ENCODE measurements at regions not wholly inside any gene's neighbourhood (a gene's known extent, or its start where the extent isn't known, plus 50 kb on each side); places are given as distances from the start of the nearest gene placed in this dataset.

GRCh38 chr14:38357557-38357956 is 101.7 kb upstream of the CLEC14A start:
- H3K23me2 ChIP-seq (ENCODE audit: low read depth, low read length) = no peaks in the 10 kb centered on the region
- no peak overlapping the region for H3K4me3 ChIP-seq (ENCODE audit: extremely low read depth in 1 of 4, insufficient read depth in 2 of 4, low read depth in 3 of 4, low read length in 4 of 4)
- no peaks in the 10 kb centered on the region for H3K27me3 ChIP-seq (replicated peaks in 1 of 4; ENCODE audit: control insufficient read depth in 3 of 4, extremely low read depth in 1 of 4, insufficient read depth in 3 of 4, low read length in 3 of 4)
- no peaks in the 10 kb centered on the region for H3K79me1 ChIP-seq (ENCODE audit: low read depth, low read length)
- H3K27ac ChIP-seq (ENCODE audit: low read depth, low read length) = no peak overlapping the region
- no peak overlapping the region for H2BK12ac ChIP-seq (ENCODE audit: low read depth, low read length)
- no peak overlapping the region for H3K14ac ChIP-seq (ENCODE audit: insufficient read length)
- no peaks in the 10 kb centered on the region for H4K20me1 ChIP-seq (replicated peaks in 1 of 2; ENCODE audit: control insufficient read depth in 1 of 2, insufficient read depth in 2 of 2, low read length in 2 of 2)
- FAIRE-seq (no peak), DNase-seq (ENCODE audit: low read depth in 1 of 2, low spot score in 2 of 2) (no peak)
- no peaks in the 10 kb centered on the region for H3K4me1 ChIP-seq (replicated peaks in 1 of 4; ENCODE audit: control insufficient read depth in 3 of 4, insufficient read depth in 4 of 4, low read length in 3 of 4)
- H4K5ac ChIP-seq (ENCODE audit: insufficient read length, low read depth, low read length) = no peak overlapping the region
- no peak overlapping the region for H3K23ac ChIP-seq (ENCODE audit: insufficient read length)
- H2AK5ac ChIP-seq (ENCODE audit: low read depth, low read length) = no peak overlapping the region
- H3K79me2 ChIP-seq (ENCODE audit: control insufficient read depth in 1 of 2, insufficient read depth in 2 of 2, low read length in 2 of 2) = no peaks in the 10 kb centered on the region
- no peaks in the 10 kb centered on the region for H3K36me3 ChIP-seq (ENCODE audit: control insufficient read depth in 2 of 4, insufficient read depth in 4 of 4, low read length in 3 of 4)
- no peak overlapping the region for H2BK5ac ChIP-seq (ENCODE audit: low read depth, low read length)
- H3K9ac ChIP-seq (replicated peaks in 1 of 4; ENCODE audit: extremely low read depth in 1 of 4, low read depth in 3 of 4, low read length in 3 of 4) = no peak overlapping the region
- H3K4me2 ChIP-seq (ENCODE audit: insufficient read depth in 1 of 2, low read depth in 2 of 2, low read length in 2 of 2) = no peak overlapping the region
- 83% methylated on average over 1 of the region's 1 CpG; no CpG with 5 or more reads in 1 of the 2 experiments for WGBS, 2 experiments (ENCODE audit: extremely low coverage in 1 of 2, insufficient coverage in 1 of 2, insufficient read length in 1 of 2, insufficient replicate concordance in 2 of 2, low coverage in 1 of 2, low lambda C conversion rate in 2 of 2, missing lambda C conversion rate in 1 of 2)
- H3K9me3 ChIP-seq (ENCODE audit: insufficient read depth in 2 of 2, low read depth in 1 of 2, low read length in 1 of 2) = peaks cover 0 to 5% of the 10 kb centered on the region in 2 experiments; a peak in 2 of 4 replicates
- no peak overlapping the region for H2BK120ac ChIP-seq (replicated peaks; ENCODE audit: low read depth, low read length)
- H3K56ac ChIP-seq (replicated peaks; ENCODE audit: insufficient read length, low read depth, low read length) = no peak overlapping the region
- H4K8ac ChIP-seq (ENCODE audit: extremely low read depth, insufficient read depth, low read length) = no peak overlapping the region
- H3K18ac ChIP-seq (ENCODE audit: extremely low read depth, low read length) = no peak overlapping the region
- TF ChIP-seq CHD1 (IDR thresholded peaks at IDR 0.05; ENCODE audit: low read depth, low read length) (no peak), KDM4A (IDR thresholded peaks at IDR 0.05; ENCODE audit: low read depth, low read length, severe bottlenecking) (no peak), BCL11A (IDR thresholded peaks at IDR 0.05; ENCODE audit: low read depth in 2 of 2, low read length in 2 of 2) (no peak), EZH2 (IDR thresholded peaks at IDR 0.05; ENCODE audit: low read depth, low read length, severe bottlenecking) (no peak), TCF12 (IDR thresholded peaks at IDR 0.05; ENCODE audit: low read depth, low read length) (no peak), JUND (IDR thresholded peaks at IDR 0.05; ENCODE audit: low read length) (no peak), HDAC2 (IDR thresholded peaks at IDR 0.05; ENCODE audit: borderline replicate concordance in 1 of 2, low read depth in 2 of 2, low read length in 2 of 2) (no peak), GTF2F1 (IDR thresholded peaks at IDR 0.05; ENCODE audit: borderline replicate concordance, low read depth, low read length) (no peak), CEBPB (IDR thresholded peaks at IDR 0.05; ENCODE audit: low read depth, low read length) (no peak), POU5F1 (IDR thresholded peaks at IDR 0.05; ENCODE audit: low read depth, low read length) (no peak), MAFK (IDR thresholded peaks at IDR 0.05; ENCODE audit: low read depth, low read length) (no peak), FOSL1 (IDR thresholded peaks at IDR 0.05; ENCODE audit: insufficient read depth, low read depth, low read length) (no peak), RBBP5 (IDR thresholded peaks at IDR 0.05; ENCODE audit: borderline replicate concordance, low read depth, low read length) (no peak), RXRA (IDR thresholded peaks at IDR 0.05; ENCODE audit: insufficient read depth, low read depth, low read length) (no peak), KDM1A (IDR thresholded peaks at IDR 0.05; ENCODE audit: borderline replicate concordance, low read length) (no peak)
- CTCF ChIA-PET (ENCODE audit: partially characterized antibody) = no interaction called here
- H3K4ac ChIP-seq (replicated peaks; ENCODE audit: insufficient read length, low read depth, low read length) = no peak overlapping the region
- no peak overlapping the region for H2BK20ac ChIP-seq (ENCODE audit: low read length)
- H2AFZ ChIP-seq (ENCODE audit: low read length) = no peak overlapping the region
- POLR2A ChIA-PET (ENCODE audit: partially characterized antibody) = interaction anchor here (2.0 kb wide), 1 partner anchor 152 kb away, joined by 6 read pairs; no protein-coding TSS in a partner anchor
- no peak overlapping the region for H2BK15ac ChIP-seq (ENCODE audit: low read length)
- no peak overlapping the region for H4K91ac ChIP-seq (replicated peaks; ENCODE audit: insufficient read length, low read length)

Measured in H1 (cell line).